GM18867 (cell line): ENCODE measurements at regions not wholly inside any gene's neighbourhood (a gene's known extent, or its start where the extent isn't known, plus 50 kb on each side); places are given as distances from the start of the nearest gene placed in this dataset.
"Not testable (repeated sequence)": the region's sequence is repeated elsewhere in the genome, so short reads cannot be mapped to it uniquely, and the experiment has no call there.

Experiments
- ATAC-seq: cut with Tn5 transposase; IDR thresholded peaks from one replicate; pipeline ENCODE4 v1.9.1; 2021; ENCODE audit warnings: mild to moderate bottlenecking, moderate library complexity; ENCODE audit not compliant: unreplicated experiment

- peak; percentile 73 for ATAC-seq
Observed at GRCh38 chr6:82507112-82507511, 143.5 kb downstream of the TPBG start.

- peak; percentile 40 for ATAC-seq
Observed at GRCh38 chr6:82511546-82511945, 147.9 kb downstream of the TPBG start.

GRCh38 chr6:82517896-82518295, 154.3 kb downstream of the TPBG start:
- ATAC-seq, result not testable (repeated sequence)

GRCh38 chr6:82521369-82521768, 157.8 kb downstream of the TPBG start:
- ATAC-seq, result no peak

- ATAC-seq, result no peak
Observed at GRCh38 chr6:82521861-82522260, 158.2 kb downstream of the TPBG start.

- no peak for ATAC-seq
Observed at GRCh38 chr6:82524031-82524430, 160.4 kb downstream of the TPBG start.

GRCh38 chr6:82525775-82526495, 162.3 kb downstream of the TPBG start:
- no peak for ATAC-seq

GRCh38 chr6:82529960-82530460, 166.4 kb downstream of the TPBG start:
- ATAC-seq, result not testable (repeated sequence)

GRCh38 chr6:82534876-82535275, 171.3 kb downstream of the TPBG start:
- ATAC-seq, result no peak

GRCh38 chr6:82549480-82549879, 185.9 kb downstream of the TPBG start:
- ATAC-seq, result not testable (repeated sequence)

- not testable (repeated sequence) for ATAC-seq
Observed at GRCh38 chr6:82551311-82551710, 187.7 kb downstream of the TPBG start.

GRCh38 chr6:82551831-82552230, 188.2 kb downstream of the TPBG start:
- no peak for ATAC-seq

- no peak for ATAC-seq
Observed at GRCh38 chr6:82553863-82554531, 190.4 kb downstream of the TPBG start.

GRCh38 chr6:82554666-82555065, 191.0 kb downstream of the TPBG start:
- ATAC-seq, result no peak

- no peak for ATAC-seq
Observed at GRCh38 chr6:82555801-82556200, 192.2 kb downstream of the TPBG start.

GRCh38 chr6:82558531-82558930, 194.9 kb downstream of the TPBG start:
- not testable (repeated sequence) for ATAC-seq

- ATAC-seq, result no peak
Observed at GRCh38 chr6:82567621-82568020, 204.0 kb downstream of the TPBG start.

GRCh38 chr6:82568290-82568993, 204.8 kb downstream of the TPBG start:
- peak; percentile 100 for ATAC-seq

- no peak for ATAC-seq
Observed at GRCh38 chr6:82569022-82569421, 205.4 kb downstream of the TPBG start.

GRCh38 chr6:82570083-82570482, 206.5 kb downstream of the TPBG start:
- ATAC-seq, result no peak

- no peak for ATAC-seq
Observed at GRCh38 chr6:82571455-82571854, 207.8 kb downstream of the TPBG start.
